ENCODE measurements at regions not wholly inside any gene's neighbourhood (a gene's known extent, or its start where the extent isn't known, plus 50 kb on each side); places are given as distances from the start of the nearest gene placed in this dataset.

- DNase-seq (ENCODE audit: low spot score), result peak; percentile 39
- Histone ChIP-seq H3K36me3 (no peaks in the 10 kb centered on the region), H3K9me3 (ENCODE audit: low read depth) (no peaks in the 10 kb centered on the region), H3F3A (ENCODE audit: low read depth) (no peaks in the 10 kb centered on the region), H4K20me1 (ENCODE audit: low read depth) (no peaks in the 10 kb centered on the region), H3K79me2 (ENCODE audit: low read depth) (no peaks in the 10 kb centered on the region), H3K4me1 (no peaks in the 10 kb centered on the region), H3K27ac (no peak overlapping the region), H3K4me3 (no peak overlapping the region), H3K27me3 (no peaks in the 10 kb centered on the region), H3K9ac (no peak overlapping the region), H3K4me2 (no peak overlapping the region), H2AFZ (replicated peaks) (no peak overlapping the region)
- H3K9me3 Mint-ChIP-seq, result no peaks in the 10 kb centered on the region
- TF ChIP-seq CTCF (IDR thresholded peaks at IDR 0.05) (no peak), EZH2phosphoT487 (IDR thresholded peaks at IDR 0.05) (no peak), EZH2 (IDR thresholded peaks at IDR 0.05) (no peak)
- peaks cover 12% of the 10 kb centered on the region for H3K4me1 Mint-ChIP-seq
- H3K4me3 Mint-ChIP-seq, result no peak overlapping the region
- no peak overlapping the region for H3K27ac Mint-ChIP-seq
- H3K27me3 Mint-ChIP-seq (ENCODE audit: insufficient read depth, low read depth), result peaks cover 3% of the 10 kb centered on the region
- no peaks in the 10 kb centered on the region for H3K36me3 Mint-ChIP-seq
Measured at GRCh38 chr2:2998971-2999370, 378.6 kb downstream of the EIPR1 start.

GRCh38 chr2:2993172-2993692 is 384.4 kb downstream of the EIPR1 start:
- Histone ChIP-seq H3K9ac (no peak overlapping the region), H3K27me3 (no peaks in the 10 kb centered on the region), H2AFZ (replicated peaks) (no peak overlapping the region), H3K9me3 (ENCODE audit: low read depth) (peaks cover 5% of the 10 kb centered on the region), H3F3A (ENCODE audit: low read depth) (no peaks in the 10 kb centered on the region), H3K4me2 (no peak overlapping the region), H3K4me3 (no peak overlapping the region), H3K36me3 (no peaks in the 10 kb centered on the region), H3K4me1 (no peaks in the 10 kb centered on the region), H4K20me1 (ENCODE audit: low read depth) (no peaks in the 10 kb centered on the region), H3K79me2 (ENCODE audit: low read depth) (no peaks in the 10 kb centered on the region), H3K27ac (no peak overlapping the region)
- H3K9me3 Mint-ChIP-seq, result peaks cover 17% of the 10 kb centered on the region
- no peak overlapping the region for H3K27ac Mint-ChIP-seq
- no peaks in the 10 kb centered on the region for H3K36me3 Mint-ChIP-seq
- H3K4me1 Mint-ChIP-seq, result no peaks in the 10 kb centered on the region
- TF ChIP-seq EZH2 (IDR thresholded peaks at IDR 0.05) (no peak), EZH2phosphoT487 (IDR thresholded peaks at IDR 0.05) (no peak), CTCF (IDR thresholded peaks at IDR 0.05) (no peak)
- no peak overlapping the region for H3K4me3 Mint-ChIP-seq
- no peak for DNase-seq (ENCODE audit: low spot score)
- peaks cover 2% of the 10 kb centered on the region for H3K27me3 Mint-ChIP-seq (ENCODE audit: insufficient read depth, low read depth)

- DNase-seq (ENCODE audit: low spot score), result no peak
- Mint-ChIP-seq H3K27ac (no peak overlapping the region), H3K4me3 (no peak overlapping the region), H3K27me3 (ENCODE audit: insufficient read depth, low read depth) (no peaks in the 10 kb centered on the region), H3K4me1 (no peaks in the 10 kb centered on the region), H3K9me3 (peaks cover 17% of the 10 kb centered on the region), H3K36me3 (no peaks in the 10 kb centered on the region)
- Histone ChIP-seq H3F3A (ENCODE audit: low read depth) (no peaks in the 10 kb centered on the region), H3K4me3 (no peak overlapping the region), H3K4me1 (no peaks in the 10 kb centered on the region), H3K9ac (no peak overlapping the region), H3K9me3 (ENCODE audit: low read depth) (peaks cover 5% of the 10 kb centered on the region), H4K20me1 (ENCODE audit: low read depth) (no peaks in the 10 kb centered on the region), H3K36me3 (no peaks in the 10 kb centered on the region), H3K4me2 (no peak overlapping the region), H3K79me2 (ENCODE audit: low read depth) (no peaks in the 10 kb centered on the region), H3K27ac (no peak overlapping the region), H3K27me3 (no peaks in the 10 kb centered on the region), H2AFZ (replicated peaks) (no peak overlapping the region)
- TF ChIP-seq EZH2phosphoT487 (IDR thresholded peaks at IDR 0.05) (no peak), EZH2 (IDR thresholded peaks at IDR 0.05) (no peak), CTCF (IDR thresholded peaks at IDR 0.05) (no peak)
Measured at GRCh38 chr2:2992634-2993033, 385.0 kb downstream of the EIPR1 start.
